ENCODE measurements at regions not wholly inside any gene's neighbourhood (a gene's known extent, or its start where the extent isn't known, plus 50 kb on each side); places are given as distances from the start of the nearest gene placed in this dataset.

GRCh38 chr12:87879141-87879540 lies 150.1 kb downstream of the C12orf50 start:
- Histone ChIP-seq H3K4me3 (ENCODE audit: low read depth, low read length) (no peak overlapping the region), H3K27ac (ENCODE audit: low read depth, low read length) (no peak overlapping the region), H3K9me3 (ENCODE audit: control insufficient read depth, insufficient read depth, low read depth, low read length) (no peaks in the 10 kb centered on the region), H3K27me3 (ENCODE audit: control insufficient read depth, insufficient read depth, low read length) (no peaks in the 10 kb centered on the region), H3K4me1 (ENCODE audit: control insufficient read depth, insufficient read depth, low read length) (no peaks in the 10 kb centered on the region), H3K9ac (ENCODE audit: low read length) (no peak overlapping the region), H3K36me3 (ENCODE audit: control insufficient read depth, insufficient read depth, low read length) (no peaks in the 10 kb centered on the region)

- Histone ChIP-seq H3K27ac (ENCODE audit: low read depth, low read length) (no peak overlapping the region), H3K9me3 (ENCODE audit: control insufficient read depth, insufficient read depth, low read depth, low read length) (no peaks in the 10 kb centered on the region), H3K4me3 (ENCODE audit: low read depth, low read length) (no peak overlapping the region), H3K4me1 (ENCODE audit: control insufficient read depth, insufficient read depth, low read length) (peaks cover 10% of the 10 kb centered on the region), H3K27me3 (ENCODE audit: control insufficient read depth, insufficient read depth, low read length) (no peaks in the 10 kb centered on the region), H3K9ac (ENCODE audit: low read length) (no peak overlapping the region), H3K36me3 (ENCODE audit: control insufficient read depth, insufficient read depth, low read length) (no peaks in the 10 kb centered on the region)
Observed at GRCh38 chr12:87870493-87871460, 158.4 kb downstream of the C12orf50 start.

GRCh38 chr12:87870061-87870460 lies 159.1 kb downstream of the C12orf50 start:
- Histone ChIP-seq H3K9me3 (ENCODE audit: control insufficient read depth, insufficient read depth, low read depth, low read length) (no peaks in the 10 kb centered on the region), H3K27me3 (ENCODE audit: control insufficient read depth, insufficient read depth, low read length) (no peaks in the 10 kb centered on the region), H3K36me3 (ENCODE audit: control insufficient read depth, insufficient read depth, low read length) (no peaks in the 10 kb centered on the region), H3K4me1 (ENCODE audit: control insufficient read depth, insufficient read depth, low read length) (peaks cover 10% of the 10 kb centered on the region), H3K9ac (ENCODE audit: low read length) (no peak overlapping the region), H3K4me3 (ENCODE audit: low read depth, low read length) (no peak overlapping the region), H3K27ac (ENCODE audit: low read depth, low read length) (no peak overlapping the region)

GRCh38 chr12:87866578-87867292 lies 162.5 kb downstream of the C12orf50 start:
- H3K27ac ChIP-seq (ENCODE audit: low read depth, low read length): no peak overlapping the region
- H3K27me3 ChIP-seq (ENCODE audit: control insufficient read depth, insufficient read depth, low read length): no peaks in the 10 kb centered on the region
- H3K4me1 ChIP-seq (ENCODE audit: control insufficient read depth, insufficient read depth, low read length): peaks cover 10% of the 10 kb centered on the region
- H3K9ac ChIP-seq (ENCODE audit: low read length): no peak overlapping the region
- H3K9me3 ChIP-seq (ENCODE audit: control insufficient read depth, insufficient read depth, low read depth, low read length): no peaks in the 10 kb centered on the region
- no peaks in the 10 kb centered on the region for H3K36me3 ChIP-seq (ENCODE audit: control insufficient read depth, insufficient read depth, low read length)
- no peak overlapping the region for H3K4me3 ChIP-seq (ENCODE audit: low read depth, low read length)

GRCh38 chr12:87861791-87862190 lies 167.4 kb downstream of the C12orf50 start:
- Histone ChIP-seq H3K4me1 (ENCODE audit: control insufficient read depth, insufficient read depth, low read length) (no peaks in the 10 kb centered on the region), H3K27ac (ENCODE audit: low read depth, low read length) (no peak overlapping the region), H3K4me3 (ENCODE audit: low read depth, low read length) (no peak overlapping the region), H3K9ac (ENCODE audit: low read length) (no peak overlapping the region), H3K27me3 (ENCODE audit: control insufficient read depth, insufficient read depth, low read length) (no peaks in the 10 kb centered on the region), H3K9me3 (ENCODE audit: control insufficient read depth, insufficient read depth, low read depth, low read length) (no peaks in the 10 kb centered on the region), H3K36me3 (ENCODE audit: control insufficient read depth, insufficient read depth, low read length) (no peaks in the 10 kb centered on the region)

- H3K9ac ChIP-seq (ENCODE audit: low read length): no peak overlapping the region
- H3K27me3 ChIP-seq (ENCODE audit: control insufficient read depth, insufficient read depth, low read length): no peaks in the 10 kb centered on the region
- no peaks in the 10 kb centered on the region for H3K36me3 ChIP-seq (ENCODE audit: control insufficient read depth, insufficient read depth, low read length)
- H3K9me3 ChIP-seq (ENCODE audit: control insufficient read depth, insufficient read depth, low read depth, low read length): no peaks in the 10 kb centered on the region
- H3K27ac ChIP-seq (ENCODE audit: low read depth, low read length): no peak overlapping the region
- no peak overlapping the region for H3K4me3 ChIP-seq (ENCODE audit: low read depth, low read length)
- H3K4me1 ChIP-seq (ENCODE audit: control insufficient read depth, insufficient read depth, low read length): no peaks in the 10 kb centered on the region
Observed at GRCh38 chr12:87853448-87854003, 175.7 kb downstream of the C12orf50 start.

- no peak overlapping the region for H3K9ac ChIP-seq (ENCODE audit: low read length)
Observed at GRCh38 chr12:87849074-87849473, 180.1 kb downstream of the C12orf50 start.

GRCh38 chr12:87848248-87848868 lies 180.8 kb downstream of the C12orf50 start:
- Histone ChIP-seq H3K9ac (ENCODE audit: low read length) (no peak overlapping the region), H3K9me3 (ENCODE audit: control insufficient read depth, insufficient read depth, low read depth, low read length) (no peaks in the 10 kb centered on the region), H3K36me3 (ENCODE audit: control insufficient read depth, insufficient read depth, low read length) (no peaks in the 10 kb centered on the region), H3K27ac (ENCODE audit: low read depth, low read length) (no peak overlapping the region), H3K4me1 (ENCODE audit: control insufficient read depth, insufficient read depth, low read length) (peaks cover 18% of the 10 kb centered on the region), H3K4me3 (ENCODE audit: low read depth, low read length) (no peak overlapping the region), H3K27me3 (ENCODE audit: control insufficient read depth, insufficient read depth, low read length) (no peaks in the 10 kb centered on the region)

More at GRCh38 chr12:87849074-87849473, 180.1 kb downstream of the C12orf50 start:
- H3K36me3 ChIP-seq (ENCODE audit: control insufficient read depth, insufficient read depth, low read length): no peaks in the 10 kb centered on the region
- H3K4me1 ChIP-seq (ENCODE audit: control insufficient read depth, insufficient read depth, low read length): peaks cover 18% of the 10 kb centered on the region
- H3K4me3 ChIP-seq (ENCODE audit: low read depth, low read length): no peak overlapping the region
- no peaks in the 10 kb centered on the region for H3K9me3 ChIP-seq (ENCODE audit: control insufficient read depth, insufficient read depth, low read depth, low read length)
- H3K27me3 ChIP-seq (ENCODE audit: control insufficient read depth, insufficient read depth, low read length): no peaks in the 10 kb centered on the region
- no peak overlapping the region for H3K27ac ChIP-seq (ENCODE audit: low read depth, low read length)

- no peaks in the 10 kb centered on the region for H3K36me3 ChIP-seq (ENCODE audit: control insufficient read depth, insufficient read depth, low read length)
- H3K4me1 ChIP-seq (ENCODE audit: control insufficient read depth, insufficient read depth, low read length): peaks cover 18% of the 10 kb centered on the region
- no peak overlapping the region for H3K4me3 ChIP-seq (ENCODE audit: low read depth, low read length)
- H3K27ac ChIP-seq (ENCODE audit: low read depth, low read length): no peak overlapping the region
- no peaks in the 10 kb centered on the region for H3K27me3 ChIP-seq (ENCODE audit: control insufficient read depth, insufficient read depth, low read length)
- H3K9ac ChIP-seq (ENCODE audit: low read length): no peak overlapping the region
- H3K9me3 ChIP-seq (ENCODE audit: control insufficient read depth, insufficient read depth, low read depth, low read length): no peaks in the 10 kb centered on the region
Observed at GRCh38 chr12:87847147-87847546, 182.1 kb downstream of the C12orf50 start.

- no peaks in the 10 kb centered on the region for H3K27me3 ChIP-seq (ENCODE audit: control insufficient read depth, insufficient read depth, low read length)
Observed at GRCh38 chr12:87846045-87846444, 183.2 kb downstream of the C12orf50 start.

More at GRCh38 chr12:87846045-87846444, 183.2 kb downstream of the C12orf50 start:
- Histone ChIP-seq H3K36me3 (ENCODE audit: control insufficient read depth, insufficient read depth, low read length) (no peaks in the 10 kb centered on the region), H3K9me3 (ENCODE audit: control insufficient read depth, insufficient read depth, low read depth, low read length) (no peaks in the 10 kb centered on the region), H3K4me3 (ENCODE audit: low read depth, low read length) (no peak overlapping the region), H3K27ac (ENCODE audit: low read depth, low read length) (no peak overlapping the region; the same call in 1 of the 2 replicates), H3K4me1 (ENCODE audit: control insufficient read depth, insufficient read depth, low read length) (peaks cover 18% of the 10 kb centered on the region), H3K9ac (ENCODE audit: low read length) (no peak overlapping the region)

Data from HUES6 (cell line).